GM19239 (cell line): ENCODE measurements at regions not wholly inside any gene's neighbourhood (a gene's known extent, or its start where the extent isn't known, plus 50 kb on each side); places are given as distances from the start of the nearest gene placed in this dataset.
"Not testable (repeated sequence)": the region's sequence is repeated elsewhere in the genome, so short reads cannot be mapped to it uniquely, and the experiment has no call there.

Experiments used
- DNase-seq: peaks from one replicate; pipeline ENCODE4 v3.0.0; 2011; ENCODE audit warnings: low spot score; ENCODE audit not compliant: insufficient read length
- FAIRE-seq: peaks from 2 replicates; lab custom pipeline; 2011; peaks lifted over from hg19 to GRCh38; lab: Jason Lieb, UNC

GRCh38 chr16:87190288-87191230 is 126.6 kb downstream of the C16orf95 start:
- FAIRE-seq (no peak), DNase-seq (no peak)

- DNase-seq = no peak
- FAIRE-seq = no peak
Measured at GRCh38 chr16:87192452-87193073, 124.6 kb downstream of the C16orf95 start.

- FAIRE-seq (no peak), DNase-seq (no peak)
Measured at GRCh38 chr16:87194172-87194571, 123.0 kb downstream of the C16orf95 start.

- DNase-seq (no peak), FAIRE-seq (no peak)
Measured at GRCh38 chr16:87195161-87195560, 122.0 kb downstream of the C16orf95 start.

GRCh38 chr16:87196231-87196630 is 121.0 kb downstream of the C16orf95 start:
- FAIRE-seq (no peak), DNase-seq (no peak)

- FAIRE-seq (no peak), DNase-seq (no peak)
Measured at GRCh38 chr16:87196661-87197060, 120.5 kb downstream of the C16orf95 start.

- no peak for FAIRE-seq
- DNase-seq = no peak
Measured at GRCh38 chr16:87198328-87198832, 118.8 kb downstream of the C16orf95 start.

GRCh38 chr16:87198881-87199280 is 118.3 kb downstream of the C16orf95 start:
- FAIRE-seq (no peak), DNase-seq (no peak)

- no peak for DNase-seq
Measured at GRCh38 chr16:87199379-87199778, 117.8 kb downstream of the C16orf95 start.

GRCh38 chr16:87199901-87200300 is 117.3 kb downstream of the C16orf95 start:
- DNase-seq (no peak), FAIRE-seq (no peak)

More at GRCh38 chr16:87199379-87199778, 117.8 kb downstream of the C16orf95 start:
- FAIRE-seq = no peak

GRCh38 chr16:87200637-87201036 is 116.6 kb downstream of the C16orf95 start:
- FAIRE-seq = no peak
- no peak for DNase-seq

GRCh38 chr16:87201052-87201451 is 116.1 kb downstream of the C16orf95 start:
- no peak for DNase-seq
- FAIRE-seq = no peak

- DNase-seq = no peak
- no peak for FAIRE-seq
Measured at GRCh38 chr16:87201790-87202189, 115.4 kb downstream of the C16orf95 start.

- no peak for FAIRE-seq
- DNase-seq = no peak
Measured at GRCh38 chr16:87202346-87202745, 114.8 kb downstream of the C16orf95 start.

- FAIRE-seq (no peak), DNase-seq (peak; percentile 58)
Measured at GRCh38 chr16:87203060-87203656, 114.0 kb downstream of the C16orf95 start.

GRCh38 chr16:87206646-87207451 is 110.3 kb downstream of the C16orf95 start:
- DNase-seq = no peak
- FAIRE-seq = no peak

- FAIRE-seq (no peak), DNase-seq (no peak)
Measured at GRCh38 chr16:87207509-87207908, 109.7 kb downstream of the C16orf95 start.

- DNase-seq = no peak
- FAIRE-seq = no peak
Measured at GRCh38 chr16:87207965-87208364, 109.2 kb downstream of the C16orf95 start.

GRCh38 chr16:87208968-87209367 is 108.2 kb downstream of the C16orf95 start:
- not testable (repeated sequence) for DNase-seq, FAIRE-seq
